HCT116 (cell line): ENCODE measurements at regions not wholly inside any gene's neighbourhood (a gene's known extent, or its start where the extent isn't known, plus 50 kb on each side); places are given as distances from the start of the nearest gene placed in this dataset.

ENCODE experiments used
- ELF1 ChIP-seq: IDR thresholded peaks from 2 replicates; pipeline ENCODE4 v1.6.1; 2012; ENCODE audit warnings: low read depth, borderline replicate concordance
- POLR2A ChIP-seq: IDR thresholded peaks from 2 replicates; pipeline ENCODE4 v1.7.0; 2011; ENCODE audit warnings: borderline replicate concordance; ENCODE audit not compliant: insufficient read depth, insufficient read length; ENCODE audit errors: extremely low read depth
- RAD21 ChIP-seq: IDR thresholded peaks from 2 replicates; pipeline ENCODE4 v1.6.1; 2012; ENCODE audit warnings: low read depth, mild to moderate bottlenecking
- YY1 ChIP-seq: IDR thresholded peaks from 2 replicates; pipeline ENCODE4 v1.6.1; 2011; ENCODE audit warnings: low read length, low read depth, moderate library complexity, mild to moderate bottlenecking; ENCODE audit not compliant: insufficient replicate concordance; ENCODE audit errors: extremely low read depth
- TF ChIP-seq, protein P1 (sequence below): IDR thresholded peaks from 2 replicates; pipeline ENCODE4 v1.6.1; 2012; ENCODE audit warnings: low read depth
- TF ChIP-seq, protein P2 (sequence below), 3 experiments: fragments of 200-600 bp in 1 of 3; sonication (generic) in 1 of 3; IDR thresholded peaks in 2 of 3; conservative IDR thresholded peaks in 1 of 3; 2 replicates each; pipeline ENCODE4 v1.5.1; 2012 to 2017; ENCODE audit warnings: low read depth in 2 of 3, low read length in 2 of 3, antibody characterized with exemption in 1 of 3, borderline replicate concordance in 1 of 3, control low read depth in 1 of 3, mild to moderate bottlenecking in 1 of 3, mixed read lengths in 1 of 3, mixed run types in 1 of 3, moderate library complexity in 1 of 3; ENCODE audit not compliant: insufficient read depth in 1 of 3

DNA sequence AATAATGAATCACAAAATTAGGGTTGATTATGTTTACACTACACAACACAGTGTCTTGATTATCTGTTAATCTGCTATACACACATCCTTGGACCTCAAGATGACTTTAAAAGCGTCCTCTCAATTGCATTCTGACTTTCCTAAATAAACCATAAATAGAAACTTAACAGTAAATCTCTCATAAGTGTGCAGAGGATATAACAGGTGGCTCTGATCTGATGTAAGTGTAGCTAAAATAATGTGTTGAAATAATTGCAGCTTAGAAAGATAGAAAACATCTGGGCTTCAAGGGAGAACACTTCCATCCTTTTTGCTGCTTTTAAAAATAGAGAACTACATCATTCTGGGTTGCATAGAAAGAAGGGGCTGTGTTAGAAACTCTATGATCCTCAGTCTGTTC is 78.4 kb upstream of the EFEMP1 start:
- TF ChIP-seq YY1 (no peak), RAD21 (no peak), ELF1 (no peak), POLR2A (no peak)
- TF ChIP-seq, protein P1, sequence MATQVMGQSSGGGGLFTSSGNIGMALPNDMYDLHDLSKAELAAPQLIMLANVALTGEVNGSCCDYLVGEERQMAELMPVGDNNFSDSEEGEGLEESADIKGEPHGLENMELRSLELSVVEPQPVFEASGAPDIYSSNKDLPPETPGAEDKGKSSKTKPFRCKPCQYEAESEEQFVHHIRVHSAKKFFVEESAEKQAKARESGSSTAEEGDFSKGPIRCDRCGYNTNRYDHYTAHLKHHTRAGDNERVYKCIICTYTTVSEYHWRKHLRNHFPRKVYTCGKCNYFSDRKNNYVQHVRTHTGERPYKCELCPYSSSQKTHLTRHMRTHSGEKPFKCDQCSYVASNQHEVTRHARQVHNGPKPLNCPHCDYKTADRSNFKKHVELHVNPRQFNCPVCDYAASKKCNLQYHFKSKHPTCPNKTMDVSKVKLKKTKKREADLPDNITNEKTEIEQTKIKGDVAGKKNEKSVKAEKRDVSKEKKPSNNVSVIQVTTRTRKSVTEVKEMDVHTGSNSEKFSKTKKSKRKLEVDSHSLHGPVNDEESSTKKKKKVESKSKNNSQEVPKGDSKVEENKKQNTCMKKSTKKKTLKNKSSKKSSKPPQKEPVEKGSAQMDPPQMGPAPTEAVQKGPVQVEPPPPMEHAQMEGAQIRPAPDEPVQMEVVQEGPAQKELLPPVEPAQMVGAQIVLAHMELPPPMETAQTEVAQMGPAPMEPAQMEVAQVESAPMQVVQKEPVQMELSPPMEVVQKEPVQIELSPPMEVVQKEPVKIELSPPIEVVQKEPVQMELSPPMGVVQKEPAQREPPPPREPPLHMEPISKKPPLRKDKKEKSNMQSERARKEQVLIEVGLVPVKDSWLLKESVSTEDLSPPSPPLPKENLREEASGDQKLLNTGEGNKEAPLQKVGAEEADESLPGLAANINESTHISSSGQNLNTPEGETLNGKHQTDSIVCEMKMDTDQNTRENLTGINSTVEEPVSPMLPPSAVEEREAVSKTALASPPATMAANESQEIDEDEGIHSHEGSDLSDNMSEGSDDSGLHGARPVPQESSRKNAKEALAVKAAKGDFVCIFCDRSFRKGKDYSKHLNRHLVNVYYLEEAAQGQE, result no peak
- TF ChIP-seq, protein P2, sequence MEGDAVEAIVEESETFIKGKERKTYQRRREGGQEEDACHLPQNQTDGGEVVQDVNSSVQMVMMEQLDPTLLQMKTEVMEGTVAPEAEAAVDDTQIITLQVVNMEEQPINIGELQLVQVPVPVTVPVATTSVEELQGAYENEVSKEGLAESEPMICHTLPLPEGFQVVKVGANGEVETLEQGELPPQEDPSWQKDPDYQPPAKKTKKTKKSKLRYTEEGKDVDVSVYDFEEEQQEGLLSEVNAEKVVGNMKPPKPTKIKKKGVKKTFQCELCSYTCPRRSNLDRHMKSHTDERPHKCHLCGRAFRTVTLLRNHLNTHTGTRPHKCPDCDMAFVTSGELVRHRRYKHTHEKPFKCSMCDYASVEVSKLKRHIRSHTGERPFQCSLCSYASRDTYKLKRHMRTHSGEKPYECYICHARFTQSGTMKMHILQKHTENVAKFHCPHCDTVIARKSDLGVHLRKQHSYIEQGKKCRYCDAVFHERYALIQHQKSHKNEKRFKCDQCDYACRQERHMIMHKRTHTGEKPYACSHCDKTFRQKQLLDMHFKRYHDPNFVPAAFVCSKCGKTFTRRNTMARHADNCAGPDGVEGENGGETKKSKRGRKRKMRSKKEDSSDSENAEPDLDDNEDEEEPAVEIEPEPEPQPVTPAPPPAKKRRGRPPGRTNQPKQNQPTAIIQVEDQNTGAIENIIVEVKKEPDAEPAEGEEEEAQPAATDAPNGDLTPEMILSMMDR (IDR thresholded peaks at IDR 0.05 in 2 of 3, conservative IDR thresholded peaks at IDR 0.05 in 1 of 3; ENCODE audit: borderline replicate concordance in 1 of 3, insufficient read depth in 1 of 3, low read depth in 2 of 3, low read length in 2 of 3), result no peak
